22Rv1 (cell line): ENCODE measurements at regions not wholly inside any gene's neighbourhood (a gene's known extent, or its start where the extent isn't known, plus 50 kb on each side); places are given as distances from the start of the nearest gene placed in this dataset.

Experiments
- H3K27ac ChIP-seq: fragments of 450-650 bp; 2 replicates; pipeline ENCODE4 v1.5.1; 2017
- CTCF ChIP-seq: fragments of 450-650 bp; IDR thresholded peaks from 2 replicates; pipeline ENCODE4 v1.5.1; 2017; ENCODE audit warnings: mild to moderate bottlenecking
- ZFX ChIP-seq: fragments of 450-650 bp; IDR thresholded peaks from 2 replicates; pipeline ENCODE4 v1.6.1; 2017; ENCODE audit warnings: antibody characterized with exemption, borderline replicate concordance

- H3K27ac ChIP-seq, result no peak overlapping the region
- no peak for TF ChIP-seq ZFX
- TF ChIP-seq CTCF, result no peak
These were observed 311.5 kb downstream of the CNTN3 start for GRCh38 chr3:74302969-74303368.

GRCh38 chr3:74302281-74302680, 312.2 kb downstream of the CNTN3 start:
- H3K27ac ChIP-seq, result no peak overlapping the region
- no peak for TF ChIP-seq CTCF
- TF ChIP-seq ZFX, result no peak

GRCh38 chr3:74301056-74301455, 313.4 kb downstream of the CNTN3 start:
- no peak for TF ChIP-seq CTCF
- TF ChIP-seq ZFX, result no peak
- H3K27ac ChIP-seq, result no peak overlapping the region

GRCh38 chr3:74295479-74295878, 319.0 kb downstream of the CNTN3 start:
- TF ChIP-seq CTCF, result no peak
- TF ChIP-seq ZFX, result no peak
- H3K27ac ChIP-seq, result no peak overlapping the region

DNA sequence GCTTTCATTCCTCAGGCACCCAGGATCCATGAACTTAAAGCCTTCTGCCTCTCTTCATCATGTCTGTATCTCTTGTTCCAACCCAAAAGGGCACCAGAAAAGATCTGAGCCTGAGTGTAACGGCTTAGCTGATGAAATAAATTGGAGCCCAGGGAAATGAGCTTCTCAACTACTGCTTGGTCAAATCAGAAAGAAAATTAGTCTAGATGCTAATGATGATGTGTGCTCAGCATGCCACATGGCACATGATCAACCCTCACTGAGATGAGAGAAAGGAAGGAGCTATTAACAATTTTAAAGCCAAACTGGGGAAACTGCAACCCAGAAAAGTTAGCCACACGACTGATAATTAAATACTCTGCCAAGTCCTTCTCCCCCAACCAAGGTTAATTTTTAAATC, 325.7 kb downstream of the CNTN3 start:
- no peak overlapping the region for H3K27ac ChIP-seq
- TF ChIP-seq ZFX (no peak), CTCF (no peak)

DNA sequence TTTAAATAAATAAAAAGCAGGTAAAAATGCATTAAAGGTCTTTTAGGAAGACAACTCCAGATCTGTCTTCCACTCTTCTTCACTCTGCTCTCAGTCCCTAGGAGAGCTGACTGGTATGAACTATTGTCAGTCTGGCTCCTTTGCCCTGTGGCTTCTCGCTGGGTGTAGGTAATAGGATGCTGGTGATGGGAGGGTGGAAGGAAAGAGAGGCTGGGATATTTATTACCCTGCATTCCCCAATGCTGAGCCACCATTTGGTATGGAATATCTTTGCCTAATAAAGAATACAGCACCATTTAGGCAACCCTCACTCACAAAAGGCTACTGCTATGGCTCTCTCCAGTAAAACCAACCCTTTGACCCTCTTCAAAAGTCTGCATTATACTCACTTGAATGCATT, 326.9 kb downstream of the CNTN3 start:
- TF ChIP-seq ZFX, result no peak
- TF ChIP-seq CTCF, result no peak
- H3K27ac ChIP-seq, result no peak overlapping the region

DNA sequence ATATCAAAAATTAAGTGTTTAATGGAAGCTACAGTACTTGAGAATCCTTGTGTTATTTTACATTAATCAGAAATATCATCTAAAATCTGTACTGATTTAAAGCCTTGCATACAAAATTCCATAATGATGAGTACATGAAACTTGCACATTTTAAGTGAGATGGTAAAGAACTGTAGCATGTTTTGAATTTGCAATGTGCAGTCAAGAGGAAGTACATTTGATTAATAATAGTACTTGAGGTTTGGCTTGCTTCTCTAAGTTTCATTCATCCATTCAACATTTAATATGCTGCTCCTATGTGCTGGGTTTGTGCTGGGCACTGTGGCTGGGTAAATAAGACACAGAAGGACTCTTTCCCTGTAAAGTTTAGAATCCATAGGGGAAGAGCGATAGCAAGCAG, 332.3 kb downstream of the CNTN3 start:
- H3K27ac ChIP-seq, result no peak overlapping the region
- TF ChIP-seq ZFX, result no peak
- no peak for TF ChIP-seq CTCF
